CD4-positive, alpha-beta T cell treated with Interferon alpha-2 for 1 hour (primary cell): ENCODE measurements at regions not wholly inside any gene's neighbourhood (a gene's known extent, or its start where the extent isn't known, plus 50 kb on each side); places are given as distances from the start of the nearest gene placed in this dataset.
"Not testable (repeated sequence)": the region's sequence is repeated elsewhere in the genome, so short reads cannot be mapped to it uniquely, and the experiment has no call there.

Experiments used
- DNase-seq, 2 donors: peaks; one replicate each; pipeline ENCODE4 v3.0.0-alpha.2; 2020 to 2022

GRCh38 chrX:9349572-9350494, 115.0 kb upstream of the TBL1X start:
- no peak for DNase-seq

GRCh38 chrX:9351126-9351525, 113.7 kb upstream of the TBL1X start:
- DNase-seq: peak in 1 of 2 donors; percentile 23

DNA sequence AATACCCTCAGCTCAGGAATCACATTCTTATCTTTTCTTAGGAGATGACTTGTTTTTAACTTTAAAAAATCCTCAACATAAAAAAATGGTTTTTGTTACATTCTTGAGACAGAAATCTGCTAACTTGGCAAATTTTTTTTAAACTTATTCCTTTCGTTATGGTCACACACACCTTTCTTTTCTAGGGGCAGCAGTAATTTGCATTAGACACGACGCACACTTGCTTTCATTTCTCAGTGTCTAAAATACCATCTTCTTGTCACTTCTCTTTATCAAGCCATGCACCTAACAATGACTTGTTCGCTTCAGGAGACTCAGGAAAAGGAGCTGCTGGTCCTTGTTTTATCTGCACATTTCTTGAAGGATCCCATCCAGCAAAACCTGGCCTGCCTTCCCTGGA, 112.6 kb upstream of the TBL1X start:
- DNase-seq: no peak

- DNase-seq: peak; percentile 66 to 80
Measured at GRCh38 chrX:9352694-9353411, 112.0 kb upstream of the TBL1X start.

DNA sequence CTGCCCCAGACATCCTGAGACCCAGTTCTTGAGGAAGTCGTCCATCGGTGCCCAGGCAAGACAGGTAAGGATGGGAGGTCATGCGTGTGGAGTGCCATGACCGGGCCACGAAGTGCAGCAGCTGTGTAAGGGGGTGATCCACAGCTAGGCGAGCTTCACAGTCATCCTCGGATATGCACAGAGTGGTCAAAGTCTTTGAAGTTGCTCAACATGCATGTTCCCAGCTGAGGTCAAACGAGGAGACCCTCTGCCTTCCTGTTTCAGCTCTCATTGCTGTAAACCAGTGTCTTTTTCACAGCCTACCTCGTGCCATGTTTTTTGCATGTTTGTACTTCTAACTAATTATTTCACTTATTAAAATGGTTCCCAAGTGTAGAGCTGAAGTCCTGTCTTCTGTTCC, 109.9 kb upstream of the TBL1X start:
- DNase-seq: no peak

DNA sequence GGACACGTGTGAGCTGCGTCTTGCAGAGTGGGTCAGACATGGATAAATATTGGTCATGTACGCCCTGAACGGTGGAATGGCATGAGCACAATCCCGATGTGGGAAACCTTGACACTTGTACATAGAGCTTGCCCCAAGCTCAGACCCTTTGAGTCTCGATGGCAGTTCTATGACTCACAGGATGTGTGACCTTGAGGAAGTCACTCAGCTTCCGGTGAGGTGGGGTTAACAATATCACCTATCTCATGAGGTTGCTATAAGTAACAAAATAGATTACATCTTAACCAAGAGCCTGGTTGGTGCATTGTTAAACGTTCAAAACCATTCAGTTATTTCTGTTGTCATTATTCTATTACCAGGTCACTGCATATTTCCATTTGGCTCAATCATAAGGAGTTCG, 109.1 kb upstream of the TBL1X start:
- DNase-seq: peak; percentile 45 to 56

DNA sequence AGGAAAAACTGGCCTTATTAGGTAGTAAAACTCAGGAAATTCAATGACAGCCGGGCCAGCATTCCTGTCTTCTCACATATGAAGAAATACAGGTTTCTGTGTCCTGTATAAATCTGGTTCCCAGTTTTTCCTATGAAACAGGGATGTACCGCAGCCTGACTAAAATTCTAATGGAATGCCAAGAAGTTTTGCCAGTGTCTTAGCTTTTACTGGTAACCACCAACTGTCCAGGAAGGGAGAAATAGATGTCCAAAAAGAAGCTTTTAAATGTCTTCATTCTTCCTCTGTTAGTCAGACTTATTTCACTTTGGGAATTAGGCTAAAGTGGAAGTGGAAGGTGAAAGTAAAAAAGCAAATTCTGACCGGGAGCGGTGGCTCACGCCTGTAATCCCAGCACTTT, 108.0 kb upstream of the TBL1X start:
- DNase-seq: no peak

DNA sequence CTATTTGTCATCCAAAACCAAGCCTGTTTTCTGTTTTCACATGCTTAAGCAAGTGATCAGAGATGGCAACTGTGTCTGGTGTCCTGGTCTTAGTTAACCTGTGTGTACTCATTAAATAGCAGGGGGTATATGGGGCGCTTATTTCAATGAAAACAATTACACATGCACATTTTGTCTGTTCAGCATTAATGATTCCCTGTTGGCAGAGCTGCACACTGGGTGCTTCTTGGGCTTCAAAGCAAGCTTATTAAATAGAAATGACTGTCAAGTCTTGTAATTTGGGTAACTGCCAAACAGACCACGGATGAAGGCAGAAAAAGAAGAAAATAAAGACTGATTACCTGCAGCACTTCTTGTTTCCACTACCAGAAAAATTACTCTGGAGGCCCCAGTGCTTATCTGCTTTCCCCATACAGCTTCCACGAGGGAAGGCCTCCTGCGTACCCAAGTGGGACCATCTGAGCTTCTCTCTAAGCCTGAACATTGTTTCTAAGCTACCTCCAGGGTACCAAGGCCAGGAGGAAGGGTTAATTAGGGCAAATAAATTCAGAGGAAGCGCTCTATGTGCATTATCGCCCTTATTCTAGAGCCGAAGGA, 107.2 kb upstream of the TBL1X start:
- DNase-seq: no peak

DNA sequence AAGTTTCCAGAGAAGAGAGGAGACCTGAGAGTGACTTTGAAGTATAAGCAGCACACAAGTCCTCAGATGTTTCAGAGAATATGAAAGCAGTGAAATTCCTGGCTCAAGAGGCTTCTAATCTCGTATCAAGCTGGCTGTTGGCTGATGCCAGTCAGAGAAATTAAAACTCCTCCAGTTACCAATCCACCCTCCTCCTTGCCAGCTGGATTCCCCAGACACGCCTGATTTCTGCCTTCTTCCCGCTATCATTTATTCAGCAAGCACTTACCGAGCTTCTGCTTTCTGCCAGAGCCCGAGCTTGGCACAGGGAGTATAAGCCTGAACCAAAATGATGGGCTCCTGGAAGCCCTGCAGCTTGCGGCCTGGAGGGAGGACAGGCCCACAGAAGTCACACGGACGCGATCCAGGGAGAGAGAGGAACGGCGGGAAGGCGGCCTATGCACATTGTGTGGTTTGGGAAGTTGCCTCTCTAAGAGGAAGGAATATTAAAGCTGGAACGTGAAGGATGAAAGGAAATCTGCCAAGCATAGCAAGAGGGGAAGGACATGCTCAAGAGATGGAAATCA, 102.4 kb upstream of the TBL1X start:
- no peak for DNase-seq

DNA sequence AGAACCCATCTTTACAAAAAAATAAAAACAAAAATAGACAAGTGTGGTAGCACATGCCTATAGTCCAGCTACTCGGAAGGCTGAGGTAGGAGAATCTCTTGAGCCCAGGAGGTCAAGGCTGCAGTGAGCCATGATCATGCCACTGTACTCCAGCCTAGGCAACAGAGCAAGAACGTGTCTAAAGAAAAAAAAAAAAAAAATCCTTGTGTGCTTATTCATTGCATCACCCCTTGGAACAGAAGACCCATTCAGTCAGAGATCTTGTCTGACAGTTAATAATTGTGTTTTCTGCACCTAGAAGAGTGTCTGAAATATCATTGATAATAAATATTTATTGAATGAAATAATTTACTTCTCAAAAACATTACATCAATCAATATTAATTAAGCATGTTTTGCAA, 97.4 kb upstream of the TBL1X start:
- no peak for DNase-seq

GRCh38 chrX:9368262-9368661, 96.6 kb upstream of the TBL1X start:
- DNase-seq: no peak

DNA sequence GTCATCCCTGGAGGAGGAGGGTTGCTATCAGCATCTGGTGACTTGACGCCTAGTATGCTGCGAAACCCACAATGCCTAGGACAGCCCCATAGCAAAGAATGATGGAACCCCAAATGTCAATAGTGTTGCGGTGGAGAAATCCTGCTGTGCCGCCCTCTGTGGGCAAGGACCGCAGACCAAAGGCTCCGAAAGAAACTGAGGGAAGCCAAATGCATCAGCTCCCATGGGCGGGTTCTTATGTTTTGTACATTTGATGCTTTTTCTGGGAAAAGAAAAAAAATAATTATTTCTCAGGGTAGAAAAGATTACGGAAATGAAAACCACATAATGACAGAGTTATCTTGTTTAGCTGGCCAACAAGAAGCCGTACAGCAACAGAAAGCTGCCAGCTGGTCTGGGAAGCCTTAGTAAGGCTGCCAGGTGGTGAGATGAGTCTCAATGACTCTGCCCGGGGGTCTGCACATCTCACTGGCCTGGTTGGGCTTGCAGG, 95.0 kb upstream of the TBL1X start:
- DNase-seq: peak; percentile 9 to 16

- DNase-seq: no peak
Measured at GRCh38 chrX:9370893-9371292, 94.0 kb upstream of the TBL1X start.

- DNase-seq: no peak
Measured at GRCh38 chrX:9372866-9373265, 92.0 kb upstream of the TBL1X start.

GRCh38 chrX:9373789-9374188, 91.1 kb upstream of the TBL1X start:
- no peak for DNase-seq

- no peak for DNase-seq
Measured at GRCh38 chrX:9374555-9374954, 90.3 kb upstream of the TBL1X start.

DNA sequence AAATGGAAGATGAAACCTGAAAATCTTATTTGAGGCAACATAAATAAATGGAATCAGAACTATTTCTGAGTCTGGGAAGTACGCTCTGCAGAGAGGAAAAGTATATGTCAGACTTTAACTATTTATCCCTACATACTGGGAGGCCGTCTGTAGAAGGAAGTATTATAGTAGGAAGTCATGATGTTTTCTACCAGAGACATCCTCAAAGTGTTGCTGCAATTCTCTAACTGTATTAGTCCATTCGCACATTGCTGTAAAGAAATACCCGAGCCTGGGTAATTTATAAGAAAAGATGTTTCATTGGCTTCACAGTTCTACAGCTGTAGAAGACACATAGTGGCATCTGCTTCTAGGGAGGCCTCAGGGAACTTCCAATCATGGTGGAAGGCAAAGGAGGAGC, 88.7 kb upstream of the TBL1X start:
- no peak for DNase-seq

DNA sequence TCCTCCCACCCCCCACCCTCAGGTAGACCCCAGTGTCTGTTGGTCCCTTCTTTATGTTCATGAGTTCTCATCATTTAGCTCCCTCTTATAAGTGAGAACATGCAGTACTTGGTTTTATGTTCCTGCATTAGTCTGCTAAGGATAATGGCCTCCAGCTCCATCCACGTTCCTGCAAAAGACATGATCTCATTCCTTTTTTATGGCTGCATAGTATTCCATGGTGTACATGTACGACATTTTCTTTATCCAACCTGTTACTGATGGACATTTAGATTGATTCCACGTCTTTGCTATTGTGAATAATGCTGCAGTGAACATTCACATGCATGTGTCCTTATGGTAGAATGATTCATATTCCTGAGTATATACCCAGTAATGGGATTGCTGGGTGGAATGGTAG, 87.6 kb upstream of the TBL1X start:
- DNase-seq: not testable (repeated sequence)

DNA sequence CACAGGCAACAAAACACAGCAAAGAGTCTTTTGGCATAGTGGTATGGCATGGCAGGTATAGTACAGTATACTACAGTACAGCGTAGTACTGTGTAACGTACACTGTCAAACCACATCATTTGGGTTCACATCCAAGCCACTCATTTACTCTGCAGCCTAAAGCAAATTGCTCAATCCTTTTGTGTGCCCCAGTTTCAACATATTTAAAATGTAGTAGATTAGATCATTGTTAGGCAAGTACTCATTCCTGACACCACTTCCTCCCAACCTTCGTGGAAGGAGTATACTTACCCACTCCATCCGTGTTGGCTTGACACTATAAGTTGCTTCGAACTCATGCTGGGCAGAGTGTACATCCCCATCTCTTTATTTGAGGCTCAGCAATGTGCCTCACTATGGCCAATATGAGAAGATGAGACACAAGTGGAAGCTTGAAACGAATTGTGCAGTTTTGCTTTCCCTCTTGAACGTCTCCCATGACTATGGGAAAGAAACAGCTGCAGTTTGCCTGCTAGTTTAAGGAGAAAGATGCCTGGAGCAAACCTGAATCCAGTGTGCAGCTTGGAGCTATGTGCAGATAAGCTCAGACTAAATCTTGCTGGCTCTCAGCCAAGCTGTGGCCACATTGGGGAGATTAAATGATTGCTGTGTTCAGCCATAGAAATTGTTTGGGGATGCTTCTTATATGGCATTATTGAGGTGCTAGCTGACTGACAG, 85.7 kb upstream of the TBL1X start:
- no peak for DNase-seq

- DNase-seq: no peak
Measured at GRCh38 chrX:9379697-9380551, 84.9 kb upstream of the TBL1X start.

GRCh38 chrX:9383655-9384054, 81.2 kb upstream of the TBL1X start:
- DNase-seq: peak in 1 of 2 donors; percentile 15

DNA sequence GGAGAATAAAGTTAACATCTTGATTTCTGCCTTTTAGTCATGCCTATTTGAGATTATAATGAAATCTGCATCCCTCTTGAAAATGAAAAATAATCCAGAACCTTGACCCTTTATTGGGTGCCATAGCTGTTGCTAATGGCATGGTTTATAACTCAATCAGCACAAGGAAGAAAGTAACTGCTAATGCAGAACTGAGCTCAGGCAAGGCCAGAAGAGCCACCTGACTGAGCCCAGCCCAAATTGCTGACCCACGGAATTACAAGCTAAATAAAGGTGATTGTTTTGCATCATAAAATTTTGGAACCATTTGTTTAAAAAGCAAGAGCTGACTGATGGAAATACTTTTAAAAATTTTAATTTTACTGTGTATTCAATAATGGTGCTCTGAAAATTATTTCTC, 76.4 kb upstream of the TBL1X start:
- DNase-seq: no peak
